ENCODE measurements at regions not wholly inside any gene's neighbourhood (a gene's known extent, or its start where the extent isn't known, plus 50 kb on each side); places are given as distances from the start of the nearest gene placed in this dataset.

DNA sequence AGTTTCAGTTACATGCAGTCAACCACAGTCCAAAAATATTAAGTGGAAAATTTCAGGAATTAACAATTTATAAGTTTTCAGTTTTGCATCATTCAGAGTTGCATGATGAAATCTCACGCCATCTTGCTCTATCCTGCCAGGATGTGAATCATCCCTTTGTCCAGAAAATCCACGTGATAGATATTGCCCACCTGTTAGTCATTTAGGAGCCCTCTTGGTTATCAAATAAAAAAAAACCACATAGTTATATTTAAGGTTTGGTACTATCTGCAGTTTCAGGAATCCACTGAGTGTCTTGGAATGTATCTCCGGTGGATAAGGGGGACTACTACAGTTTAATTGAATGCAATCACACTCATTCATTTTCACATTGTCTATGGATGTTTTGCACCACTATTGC is 1249.0 kb upstream of the CITED2 start:
- no peak for DNase-seq (ENCODE audit: low spot score)
- TF ChIP-seq, protein P1, sequence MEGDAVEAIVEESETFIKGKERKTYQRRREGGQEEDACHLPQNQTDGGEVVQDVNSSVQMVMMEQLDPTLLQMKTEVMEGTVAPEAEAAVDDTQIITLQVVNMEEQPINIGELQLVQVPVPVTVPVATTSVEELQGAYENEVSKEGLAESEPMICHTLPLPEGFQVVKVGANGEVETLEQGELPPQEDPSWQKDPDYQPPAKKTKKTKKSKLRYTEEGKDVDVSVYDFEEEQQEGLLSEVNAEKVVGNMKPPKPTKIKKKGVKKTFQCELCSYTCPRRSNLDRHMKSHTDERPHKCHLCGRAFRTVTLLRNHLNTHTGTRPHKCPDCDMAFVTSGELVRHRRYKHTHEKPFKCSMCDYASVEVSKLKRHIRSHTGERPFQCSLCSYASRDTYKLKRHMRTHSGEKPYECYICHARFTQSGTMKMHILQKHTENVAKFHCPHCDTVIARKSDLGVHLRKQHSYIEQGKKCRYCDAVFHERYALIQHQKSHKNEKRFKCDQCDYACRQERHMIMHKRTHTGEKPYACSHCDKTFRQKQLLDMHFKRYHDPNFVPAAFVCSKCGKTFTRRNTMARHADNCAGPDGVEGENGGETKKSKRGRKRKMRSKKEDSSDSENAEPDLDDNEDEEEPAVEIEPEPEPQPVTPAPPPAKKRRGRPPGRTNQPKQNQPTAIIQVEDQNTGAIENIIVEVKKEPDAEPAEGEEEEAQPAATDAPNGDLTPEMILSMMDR (IDR thresholded peaks at IDR 0.05; ENCODE audit: extremely low read depth, insufficient read depth, missing control alignments) = no peak
- in situ Hi-C loops (cut with MboI; ENCODE audit: low pct_unique_long_range_greater_than_20kb, low sequenced_read_pairs, unreplicated experiment) = no loop called here

GRCh38 chr6:140620496-140620895 is 1246.0 kb upstream of the CITED2 start:
- DNase-seq (ENCODE audit: low spot score) = no peak
- TF ChIP-seq, protein P1 (IDR thresholded peaks at IDR 0.05; ENCODE audit: extremely low read depth, insufficient read depth, missing control alignments) = no peak
- in situ Hi-C loops (cut with MboI; ENCODE audit: low pct_unique_long_range_greater_than_20kb, low sequenced_read_pairs, unreplicated experiment) = no loop called here

DNA sequence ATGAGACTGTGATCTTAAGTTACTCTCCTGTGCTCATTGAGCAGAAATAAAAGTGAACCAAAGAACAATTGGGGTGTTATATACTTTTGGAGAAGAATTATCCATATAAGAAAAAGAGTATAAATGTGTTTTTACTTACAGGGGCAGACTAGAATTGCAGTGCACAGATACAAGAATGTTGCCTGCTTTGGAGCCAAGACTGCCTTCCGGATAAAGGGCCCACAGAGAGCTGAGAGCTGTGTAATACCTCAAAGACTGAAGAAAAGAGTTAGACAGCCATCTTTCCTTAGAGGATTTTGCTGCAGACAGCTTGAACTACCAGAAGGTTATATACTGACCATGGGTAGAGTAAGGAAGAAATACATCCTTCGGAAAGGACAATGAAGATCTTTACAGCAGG is 1235.5 kb upstream of the CITED2 start:
- in situ Hi-C loops (cut with MboI; ENCODE audit: low pct_unique_long_range_greater_than_20kb, low sequenced_read_pairs, unreplicated experiment) = no loop called here
- no peak for DNase-seq (ENCODE audit: low spot score)
- TF ChIP-seq, protein P1 (IDR thresholded peaks at IDR 0.05; ENCODE audit: extremely low read depth, insufficient read depth, missing control alignments) = no peak

- no peak for DNase-seq (ENCODE audit: low spot score)
- in situ Hi-C loops (cut with MboI; ENCODE audit: low pct_unique_long_range_greater_than_20kb, low sequenced_read_pairs, unreplicated experiment) = no loop called here
- TF ChIP-seq, protein P1 (IDR thresholded peaks at IDR 0.05; ENCODE audit: extremely low read depth, insufficient read depth, missing control alignments) = no peak
Observed at GRCh38 chr6:140609321-140609720, 1234.9 kb upstream of the CITED2 start.

DNA sequence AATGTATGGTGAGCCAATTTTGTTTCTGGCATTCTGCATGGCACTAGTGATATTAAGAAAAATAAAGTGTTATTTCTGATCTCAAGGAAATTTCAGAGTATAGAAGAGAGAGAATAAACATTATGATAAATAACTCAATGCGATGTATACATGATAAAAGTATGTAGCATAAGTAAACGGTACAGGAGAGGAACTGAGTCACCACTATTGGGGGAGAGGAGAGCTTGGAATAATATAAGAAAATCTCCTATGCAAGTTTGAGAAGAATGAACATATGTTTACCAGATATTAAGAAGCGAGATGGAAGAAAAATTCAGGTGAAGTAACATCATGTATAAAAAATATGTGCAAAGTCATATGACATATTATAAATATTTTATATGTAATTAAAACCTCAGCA is 1230.3 kb upstream of the CITED2 start:
- TF ChIP-seq, protein P1 (IDR thresholded peaks at IDR 0.05; ENCODE audit: extremely low read depth, insufficient read depth, missing control alignments) = no peak
- in situ Hi-C loops (cut with MboI; ENCODE audit: low pct_unique_long_range_greater_than_20kb, low sequenced_read_pairs, unreplicated experiment) = no loop called here
- no peak for DNase-seq (ENCODE audit: low spot score)

DNA sequence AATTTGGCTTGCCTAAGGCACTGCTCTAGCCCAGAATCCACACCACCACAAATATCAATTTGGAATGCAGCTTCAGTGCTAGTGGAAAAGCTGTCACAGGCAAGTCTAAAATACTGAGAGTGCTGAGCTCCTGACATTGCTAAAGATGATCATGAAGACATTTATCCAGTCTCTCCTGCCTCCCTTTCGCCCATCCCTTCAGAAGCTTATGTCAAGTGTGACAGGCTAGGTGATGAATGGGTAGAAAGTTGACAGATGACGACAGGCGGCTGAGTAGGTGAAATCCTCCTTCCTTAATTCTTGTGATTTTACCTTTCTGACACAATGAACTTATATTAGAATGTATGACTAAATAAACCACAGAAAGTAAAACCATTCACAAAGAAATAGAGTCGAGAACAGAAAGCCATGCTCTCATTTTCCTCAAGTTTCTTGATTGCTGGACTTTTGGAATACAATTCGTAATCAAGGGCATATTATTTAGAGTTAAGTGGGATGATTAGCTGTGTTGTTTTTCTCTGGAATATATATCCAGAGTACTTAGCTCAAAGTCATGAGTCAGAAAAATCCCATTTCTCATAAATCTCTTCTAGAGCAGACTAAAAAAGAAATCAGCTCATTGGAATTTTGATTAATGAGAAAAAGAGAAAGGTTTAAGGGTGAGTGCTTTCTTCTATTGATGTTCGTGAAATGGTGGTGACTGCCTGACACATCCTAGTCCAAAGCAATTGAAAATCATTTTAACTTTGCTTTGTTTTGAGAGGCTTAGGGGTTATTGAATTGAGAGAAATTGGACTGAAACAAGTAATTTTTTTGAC is 1228.2 kb upstream of the CITED2 start:
- in situ Hi-C loops (cut with MboI; ENCODE audit: low pct_unique_long_range_greater_than_20kb, low sequenced_read_pairs, unreplicated experiment) = no loop called here
- TF ChIP-seq, protein P1 (IDR thresholded peaks at IDR 0.05; ENCODE audit: extremely low read depth, insufficient read depth, missing control alignments) = no peak
- no peak for DNase-seq (ENCODE audit: low spot score)
